Brain pericyte (primary cell): ENCODE measurements at regions not wholly inside any gene's neighbourhood (a gene's known extent, or its start where the extent isn't known, plus 50 kb on each side); places are given as distances from the start of the nearest gene placed in this dataset.

Experiments
- DNase-seq: peaks from one replicate; pipeline ENCODE4 v3.0.0-alpha.2; 2012; ENCODE audit warnings: low read depth, low spot score

GRCh38 chrX:33465137-33465536 is 253.8 kb upstream of the DMD start:
- DNase-seq: no peak

- DNase-seq: no peak
These were observed 245.8 kb upstream of the DMD start for GRCh38 chrX:33457102-33457501.

GRCh38 chrX:33447285-33447684 is 235.9 kb upstream of the DMD start:
- DNase-seq: no peak

GRCh38 chrX:33434256-33435092 is 223.1 kb upstream of the DMD start:
- peak; percentile 18 for DNase-seq

- no peak for DNase-seq
These were observed 205.0 kb upstream of the DMD start for GRCh38 chrX:33416273-33416805.

GRCh38 chrX:33415459-33415858 is 204.1 kb upstream of the DMD start:
- DNase-seq: no peak

GRCh38 chrX:33385546-33385945 is 174.2 kb upstream of the DMD start:
- DNase-seq: no peak

- DNase-seq: no peak
These were observed 168.5 kb upstream of the DMD start for GRCh38 chrX:33379839-33380238.

GRCh38 chrX:33357606-33358005 is 146.3 kb upstream of the DMD start:
- DNase-seq: no peak

GRCh38 chrX:33339219-33339618 is 127.9 kb upstream of the DMD start:
- no peak for DNase-seq

GRCh38 chrX:33336783-33337182 is 125.4 kb upstream of the DMD start:
- DNase-seq: no peak

- no peak for DNase-seq
These were observed 121.9 kb upstream of the DMD start for GRCh38 chrX:33333271-33333670.

GRCh38 chrX:33330798-33331197 is 119.4 kb upstream of the DMD start:
- DNase-seq: no peak

GRCh38 chrX:33324099-33324498 is 112.8 kb upstream of the DMD start:
- no peak for DNase-seq

- no peak for DNase-seq
These were observed 96.6 kb upstream of the DMD start for GRCh38 chrX:33307911-33308354.

- DNase-seq: no peak
These were observed 87.3 kb upstream of the DMD start for GRCh38 chrX:33298622-33299021.

GRCh38 chrX:33285550-33285949 is 74.2 kb upstream of the DMD start:
- no peak for DNase-seq

- no peak for DNase-seq
These were observed 65.7 kb upstream of the DMD start for GRCh38 chrX:33277046-33277445.

- DNase-seq: no peak
These were observed 62.2 kb upstream of the DMD start for GRCh38 chrX:33273535-33273934.

GRCh38 chrX:33272986-33273385 is 61.6 kb upstream of the DMD start:
- DNase-seq: no peak
